ENCODE measurements at regions not wholly inside any gene's neighbourhood (a gene's known extent, or its start where the extent isn't known, plus 50 kb on each side); places are given as distances from the start of the nearest gene placed in this dataset.

DNA sequence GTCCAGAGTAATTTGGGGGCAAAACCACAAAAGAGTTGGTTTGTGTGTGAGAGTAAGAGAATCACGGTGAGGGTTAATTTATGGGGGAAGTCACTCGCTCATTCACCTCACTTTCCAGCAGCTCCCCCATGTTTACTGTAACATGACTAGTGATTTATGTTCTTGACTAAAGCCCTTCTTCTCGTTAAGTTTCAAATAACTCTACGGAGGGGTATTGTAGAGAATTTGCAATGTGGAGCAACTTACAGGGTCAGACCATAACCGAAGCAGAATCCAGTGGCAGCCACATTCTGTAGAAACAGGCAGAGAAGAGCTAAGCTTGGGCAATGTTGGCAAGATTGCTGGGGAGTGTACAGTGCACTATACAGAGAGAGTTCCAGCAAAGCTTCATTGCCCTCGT is 760.6 kb downstream of the IRX1 start:
- FAIRE-seq (no peak), DNase-seq (ENCODE audit: low spot score in 2 of 2) (no peak)

DNA sequence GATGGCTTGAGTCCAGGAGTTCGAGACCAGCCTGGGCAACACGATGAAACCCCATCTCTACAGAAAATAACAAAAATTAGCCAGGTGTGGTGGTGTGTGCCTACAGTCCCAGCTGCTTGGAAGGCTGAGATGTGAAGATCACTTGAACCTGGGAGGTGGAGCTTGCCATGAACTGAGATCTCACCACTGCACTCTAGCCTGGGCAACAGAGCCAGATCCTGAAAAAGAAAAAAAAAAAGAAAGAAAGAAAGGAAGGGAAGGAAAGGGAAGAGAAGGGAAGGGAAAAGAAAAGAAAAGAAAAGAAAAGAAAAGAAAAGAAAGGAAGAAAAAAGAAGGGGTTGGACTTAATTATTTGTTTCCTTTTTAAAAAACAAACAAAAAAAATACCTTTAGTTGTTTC is 764.2 kb downstream of the IRX1 start:
- DNase-seq (ENCODE audit: low spot score in 2 of 2), result no peak
- FAIRE-seq, result no peak

- DNase-seq (ENCODE audit: low spot score in 2 of 2) (no peak), FAIRE-seq (no peak)
Observed at GRCh38 chr5:4361753-4362152, 766.1 kb downstream of the IRX1 start.

- no peak for FAIRE-seq
Observed at GRCh38 chr5:4362411-4362810, 766.8 kb downstream of the IRX1 start.

DNA sequence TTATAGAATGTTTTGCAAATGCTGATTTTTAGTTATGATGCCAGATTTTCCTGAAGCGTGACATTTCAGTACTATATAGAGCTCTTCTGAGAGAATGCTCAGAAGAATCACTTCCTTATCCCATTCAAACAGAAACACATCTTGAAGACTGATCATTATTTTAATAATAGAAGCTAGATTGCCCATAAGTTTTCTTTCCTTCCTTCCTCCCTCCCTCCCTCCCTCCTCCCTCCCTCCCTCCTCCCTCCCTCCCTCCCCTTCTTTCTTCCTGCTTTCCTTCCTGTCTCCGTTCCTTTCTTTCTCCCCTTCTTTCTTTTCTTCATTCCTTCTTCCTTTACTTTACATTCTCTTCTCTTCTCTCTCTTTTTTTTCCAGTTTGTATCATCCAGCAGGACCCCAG is 767.4 kb downstream of the IRX1 start:
- DNase-seq (ENCODE audit: low spot score in 2 of 2) (no peak), FAIRE-seq (no peak)

More at GRCh38 chr5:4362411-4362810, 766.8 kb downstream of the IRX1 start:
- no peak for DNase-seq (ENCODE audit: low spot score in 2 of 2)

DNA sequence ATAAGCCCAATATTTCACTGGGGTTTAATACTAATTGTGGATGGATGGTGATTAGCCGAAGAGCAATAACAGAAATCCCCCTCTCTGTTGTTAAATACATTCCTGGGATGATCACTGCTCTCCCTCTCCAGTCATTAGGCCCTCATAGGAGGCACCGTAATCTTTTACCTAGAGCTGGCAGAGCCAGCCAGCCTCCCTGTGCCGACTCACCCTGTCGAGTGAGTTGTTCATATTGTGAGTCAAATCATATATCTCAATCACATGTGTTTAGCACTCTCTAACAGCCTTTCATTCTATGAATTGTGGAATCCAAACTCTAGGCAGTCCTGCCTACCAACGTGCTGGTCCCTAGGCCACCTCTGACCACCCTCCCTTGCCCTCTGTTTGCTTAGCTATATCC is 771.0 kb downstream of the IRX1 start:
- DNase-seq (ENCODE audit: low spot score in 2 of 2) (no peak), FAIRE-seq (no peak)

DNA sequence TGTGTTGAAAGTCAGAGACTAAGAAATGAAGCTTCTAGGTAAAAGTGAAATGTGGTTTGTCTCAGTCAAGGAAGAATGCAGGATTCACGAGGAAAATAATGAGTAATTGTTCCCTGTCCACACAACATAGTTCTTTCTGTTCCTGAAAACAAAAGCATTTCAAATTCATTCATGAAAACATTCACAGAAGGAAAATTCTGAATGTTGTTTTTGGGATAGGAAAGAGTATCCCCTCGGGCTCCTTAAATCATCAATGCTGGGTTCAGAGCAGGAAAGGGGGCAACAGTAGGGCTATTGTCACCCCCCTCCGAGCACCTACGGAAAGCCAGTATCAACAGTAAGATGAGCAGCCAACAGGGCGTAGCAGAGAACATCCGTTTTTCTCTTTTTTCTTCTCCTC is 769.9 kb upstream of the ADAMTS16 start:
- FAIRE-seq, result no peak
- DNase-seq (ENCODE audit: low spot score in 2 of 2), result no peak

- DNase-seq (ENCODE audit: low spot score in 2 of 2) (no peak), FAIRE-seq (no peak)
Observed at GRCh38 chr5:4372481-4372880, 767.6 kb upstream of the ADAMTS16 start.

GRCh38 chr5:4373051-4373820 is 766.9 kb upstream of the ADAMTS16 start:
- DNase-seq (ENCODE audit: low spot score in 2 of 2), result no peak
- FAIRE-seq, result no peak

DNA sequence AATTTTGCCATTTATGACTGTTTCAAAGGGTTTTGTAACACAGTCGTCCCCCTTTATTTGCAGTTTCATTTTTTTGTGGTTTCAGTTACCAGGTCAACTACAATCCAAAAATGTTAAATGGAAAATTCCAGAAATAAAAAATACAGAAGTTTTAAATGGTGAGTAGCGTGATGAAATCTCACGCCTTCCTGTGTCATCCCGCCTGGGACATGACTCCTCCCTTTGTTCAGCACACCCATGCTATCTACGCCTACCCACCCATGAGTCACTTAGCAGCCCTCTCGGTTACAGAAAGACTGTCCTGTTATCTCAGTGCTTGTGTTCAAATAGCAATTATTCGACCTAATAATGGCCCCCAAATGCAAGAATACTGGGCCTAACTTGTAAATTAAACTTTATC is 765.3 kb upstream of the ADAMTS16 start:
- no peak for DNase-seq (ENCODE audit: low spot score in 2 of 2)
- FAIRE-seq, result no peak

DNA sequence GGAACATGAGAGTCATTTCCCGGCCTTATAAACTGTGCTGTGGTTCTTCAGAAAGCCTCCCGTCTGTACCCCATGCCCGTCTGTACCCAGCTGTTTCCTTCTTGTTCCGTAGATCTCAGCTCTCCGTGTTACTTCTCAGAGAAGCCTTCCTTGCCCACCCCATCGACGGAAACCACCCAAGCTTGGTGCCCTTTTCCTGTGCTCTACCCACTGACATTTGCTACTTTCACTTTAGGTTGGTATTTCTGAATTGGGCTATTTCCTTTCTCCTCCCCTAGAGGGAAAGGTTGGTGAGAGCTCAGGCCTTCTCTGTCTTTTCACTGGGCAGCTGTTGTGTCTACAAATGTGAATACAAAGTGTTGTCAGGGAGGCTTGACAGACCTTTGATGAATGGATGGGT is 764.5 kb upstream of the ADAMTS16 start:
- FAIRE-seq, result no peak
- no peak for DNase-seq (ENCODE audit: low spot score in 2 of 2)

GRCh38 chr5:4383102-4383501 is 757.0 kb upstream of the ADAMTS16 start:
- no peak for DNase-seq (ENCODE audit: low spot score in 2 of 2)
- no peak for FAIRE-seq

DNA sequence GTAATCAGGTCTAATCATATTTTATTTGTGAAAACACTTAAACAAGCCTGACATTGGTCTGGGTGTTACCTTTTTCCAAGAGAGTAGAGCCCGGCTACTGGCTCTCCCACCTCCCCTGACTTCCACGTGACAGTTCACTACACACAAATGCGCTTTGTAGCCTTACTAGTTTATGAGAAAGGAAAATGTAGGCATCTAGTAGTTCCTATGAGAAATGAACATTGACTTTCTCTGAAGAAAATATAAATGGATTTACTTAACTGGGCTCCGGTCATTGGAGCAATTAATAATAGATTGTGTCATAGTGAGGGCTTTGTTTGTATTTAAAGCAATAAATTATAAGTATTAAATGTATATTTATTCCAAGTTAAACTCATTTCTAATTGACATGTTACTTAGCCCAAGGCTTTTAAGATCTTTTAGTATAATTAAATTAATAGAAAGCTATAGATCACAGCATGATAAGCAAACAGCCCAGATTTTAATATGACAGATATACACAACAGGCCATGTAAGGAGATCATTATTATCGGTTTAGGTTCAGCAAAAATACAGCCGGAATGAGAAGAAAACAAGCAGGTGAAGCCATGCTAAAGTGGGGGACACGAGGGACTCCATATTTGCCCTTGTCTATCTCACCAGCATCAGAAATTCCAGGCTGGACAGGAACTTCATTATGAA is 756.5 kb upstream of the ADAMTS16 start:
- DNase-seq (ENCODE audit: low spot score in 2 of 2) (no peak), FAIRE-seq (no peak)

DNA sequence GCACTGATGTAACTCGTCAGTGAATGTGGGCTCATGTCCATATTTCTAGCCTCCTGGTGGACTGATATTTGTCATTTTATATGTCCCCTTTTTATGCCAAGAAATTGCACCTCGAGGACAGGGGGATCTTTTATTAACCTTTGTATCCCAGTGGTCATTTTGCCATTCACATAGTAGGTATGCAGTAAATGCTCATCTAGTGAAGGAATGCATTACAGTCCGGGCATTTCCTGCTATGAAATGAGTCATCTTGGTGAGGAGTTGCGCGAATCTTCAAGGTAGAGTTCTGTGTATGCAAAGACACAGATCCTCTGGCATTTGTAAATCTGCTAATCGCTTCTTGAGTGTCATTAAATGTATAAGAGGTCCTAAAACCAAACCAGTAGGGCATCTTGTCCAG is 755.5 kb upstream of the ADAMTS16 start:
- DNase-seq (ENCODE audit: low spot score in 2 of 2), result no peak
- FAIRE-seq, result no peak

DNA sequence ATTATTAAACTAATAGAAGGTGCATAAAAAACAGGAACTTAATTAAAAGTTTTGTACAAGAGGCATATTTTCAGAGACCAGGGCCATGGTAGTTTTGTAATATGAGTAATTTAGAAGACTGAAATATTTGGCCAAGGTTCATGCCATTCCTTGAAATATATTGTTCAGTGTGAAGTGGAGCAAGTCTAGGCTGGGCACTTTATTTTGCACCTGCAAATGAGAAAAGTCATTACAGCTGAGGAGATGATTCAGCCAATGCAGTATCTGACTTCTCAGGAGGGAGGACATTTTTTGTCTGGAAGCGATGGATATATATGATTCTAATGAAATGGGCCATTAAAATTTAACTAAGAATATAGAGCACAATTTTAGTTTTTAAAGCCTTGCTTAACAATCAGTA is 754.0 kb upstream of the ADAMTS16 start:
- FAIRE-seq (no peak), DNase-seq (ENCODE audit: low spot score in 2 of 2) (no peak)

DNA sequence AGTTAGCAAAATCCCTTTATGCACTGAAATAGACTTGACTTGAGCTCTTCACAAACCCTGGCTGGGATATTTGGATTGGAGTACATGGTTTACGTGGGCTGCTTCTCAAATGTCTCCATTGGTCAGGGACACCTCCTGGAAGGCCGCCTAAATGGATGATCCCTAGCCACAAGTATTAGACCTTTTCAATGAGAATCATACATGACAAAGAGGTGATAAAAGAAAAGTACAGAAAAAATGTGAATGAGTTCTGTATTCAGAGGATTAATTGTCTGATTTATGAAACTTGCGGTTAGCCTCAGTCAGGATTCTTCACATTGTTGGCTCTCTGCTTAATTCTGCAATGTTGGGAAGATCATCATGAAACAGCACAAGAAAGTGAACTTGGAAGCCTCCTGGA is 752.8 kb upstream of the ADAMTS16 start:
- DNase-seq (ENCODE audit: low spot score in 2 of 2) (no peak), FAIRE-seq (no peak)

- FAIRE-seq, result no peak
- DNase-seq (ENCODE audit: low spot score in 2 of 2), result no peak
Observed at GRCh38 chr5:4395752-4396151, 744.4 kb upstream of the ADAMTS16 start.

- DNase-seq (ENCODE audit: low spot score in 2 of 2) (no peak), FAIRE-seq (no peak)
Observed at GRCh38 chr5:4405614-4406219, 734.4 kb upstream of the ADAMTS16 start.

DNA sequence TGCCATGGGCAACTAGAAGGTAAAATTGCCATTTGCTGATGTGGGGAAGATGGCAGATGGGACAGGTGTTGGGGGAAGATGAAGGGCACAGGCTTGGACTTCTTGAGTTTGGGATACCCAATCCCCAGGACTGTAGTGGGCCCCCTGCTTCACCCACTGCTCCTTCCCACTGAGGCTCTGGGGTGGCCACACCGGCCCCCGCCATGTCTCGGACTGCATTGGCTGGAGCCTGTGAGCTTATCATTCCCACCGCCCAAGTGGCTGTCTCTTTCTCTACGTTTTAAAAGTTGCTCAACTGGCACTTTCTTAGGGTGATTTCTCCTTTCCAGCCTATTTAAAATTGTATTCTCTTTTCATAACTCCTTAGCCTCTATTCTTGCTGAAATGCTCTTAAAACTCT is 730.0 kb upstream of the ADAMTS16 start:
- no peak for DNase-seq (ENCODE audit: low spot score in 2 of 2)
- FAIRE-seq, result no peak

GRCh38 chr5:4411664-4412063 is 728.5 kb upstream of the ADAMTS16 start:
- DNase-seq (ENCODE audit: low spot score in 2 of 2), result no peak
- no peak for FAIRE-seq

GRCh38 chr5:4413996-4414395 is 726.1 kb upstream of the ADAMTS16 start:
- DNase-seq (ENCODE audit: low spot score in 2 of 2) (no peak), FAIRE-seq (no peak)

GRCh38 chr5:4418084-4418483 is 722.0 kb upstream of the ADAMTS16 start:
- no peak for FAIRE-seq

More at GRCh38 chr5:4418084-4418483, 722.0 kb upstream of the ADAMTS16 start:
- DNase-seq (ENCODE audit: low spot score in 2 of 2), result no peak

Data from frontal cortex (tissue), 3 donors.